ENCODE measurements at regions not wholly inside any gene's neighbourhood (a gene's known extent, or its start where the extent isn't known, plus 50 kb on each side); places are given as distances from the start of the nearest gene placed in this dataset.
"Not testable (repeated sequence)": the region's sequence is repeated elsewhere in the genome, so short reads cannot be mapped to it uniquely, and the experiment has no call there.

DNA sequence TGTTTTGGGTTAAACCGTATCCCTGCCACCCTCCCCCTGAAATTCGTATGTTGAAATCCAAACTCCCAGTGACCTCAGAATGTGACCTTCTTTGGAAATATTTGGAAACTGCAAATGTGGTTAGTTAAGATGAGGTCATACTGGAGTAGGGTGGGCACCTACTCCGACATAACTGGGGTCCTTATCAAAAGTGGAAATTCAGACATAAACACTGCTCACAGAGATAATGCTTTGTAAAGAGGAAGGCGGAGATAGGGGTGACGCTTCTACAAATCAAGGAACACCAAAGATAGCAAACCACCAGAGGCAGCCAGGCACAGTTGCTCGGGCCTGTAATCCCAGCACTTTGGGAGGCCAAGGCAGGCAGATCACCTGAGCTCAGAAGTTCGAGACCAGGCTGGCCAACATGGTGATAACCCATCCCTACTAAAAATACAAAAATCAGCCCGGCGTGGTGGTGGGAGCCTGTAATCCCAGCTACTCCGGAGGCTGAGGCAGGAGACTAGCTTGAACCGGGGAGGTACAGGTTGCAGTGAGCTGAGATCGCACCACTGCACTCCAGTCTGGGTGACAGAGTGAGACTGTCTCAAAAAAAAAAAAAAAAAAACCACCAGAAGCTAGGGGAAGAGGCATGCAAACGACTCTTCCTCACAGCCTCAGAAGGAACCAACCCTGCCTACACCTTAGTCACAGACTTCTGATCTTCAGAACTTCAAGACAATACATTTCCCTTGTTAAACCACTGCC is 51.1 kb upstream of the CHD2 start:
- Histone ChIP-seq H3K9me3 (ENCODE audit: insufficient read depth, low read depth, low read length) (no peaks in the 10 kb centered on the region; the same call in 1 of the 2 replicates), H2AFZ (ENCODE audit: low read length) (no peak overlapping the region), H4K20me1 (ENCODE audit: insufficient read depth, low read length, poor library complexity, severe bottlenecking) (no peaks in the 10 kb centered on the region), H3K4me2 (ENCODE audit: low read depth, low read length, poor library complexity, severe bottlenecking) (no peak overlapping the region), H3K9ac (ENCODE audit: low read depth, low read length, poor library complexity, severe bottlenecking) (no peak overlapping the region), H3K79me2 (ENCODE audit: insufficient read depth, low read length) (no peaks in the 10 kb centered on the region), H3K4me3 (ENCODE audit: low read length, poor library complexity, severe bottlenecking) (no peak overlapping the region), H3K36me3 (ENCODE audit: insufficient read depth, low read length) (no peaks in the 10 kb centered on the region), H3K9me2 (replicated peaks; ENCODE audit: low read depth, low read length) (no peaks in the 10 kb centered on the region), H3F3A (ENCODE audit: low read depth) (no peaks in the 10 kb centered on the region), H3K27me3 (ENCODE audit: insufficient read depth, low read length, poor library complexity, severe bottlenecking) (no peaks in the 10 kb centered on the region), H3K4me1 (ENCODE audit: insufficient read depth, low read length, poor library complexity, severe bottlenecking) (peaks cover 14% of the 10 kb centered on the region)
- TF ChIP-seq, protein P1, sequence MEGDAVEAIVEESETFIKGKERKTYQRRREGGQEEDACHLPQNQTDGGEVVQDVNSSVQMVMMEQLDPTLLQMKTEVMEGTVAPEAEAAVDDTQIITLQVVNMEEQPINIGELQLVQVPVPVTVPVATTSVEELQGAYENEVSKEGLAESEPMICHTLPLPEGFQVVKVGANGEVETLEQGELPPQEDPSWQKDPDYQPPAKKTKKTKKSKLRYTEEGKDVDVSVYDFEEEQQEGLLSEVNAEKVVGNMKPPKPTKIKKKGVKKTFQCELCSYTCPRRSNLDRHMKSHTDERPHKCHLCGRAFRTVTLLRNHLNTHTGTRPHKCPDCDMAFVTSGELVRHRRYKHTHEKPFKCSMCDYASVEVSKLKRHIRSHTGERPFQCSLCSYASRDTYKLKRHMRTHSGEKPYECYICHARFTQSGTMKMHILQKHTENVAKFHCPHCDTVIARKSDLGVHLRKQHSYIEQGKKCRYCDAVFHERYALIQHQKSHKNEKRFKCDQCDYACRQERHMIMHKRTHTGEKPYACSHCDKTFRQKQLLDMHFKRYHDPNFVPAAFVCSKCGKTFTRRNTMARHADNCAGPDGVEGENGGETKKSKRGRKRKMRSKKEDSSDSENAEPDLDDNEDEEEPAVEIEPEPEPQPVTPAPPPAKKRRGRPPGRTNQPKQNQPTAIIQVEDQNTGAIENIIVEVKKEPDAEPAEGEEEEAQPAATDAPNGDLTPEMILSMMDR (conservative IDR thresholded peaks at IDR 0.05; ENCODE audit: low read length): no peak
- no peak for TF ChIP-seq EZH2phosphoT487 (IDR thresholded peaks at IDR 0.05; ENCODE audit: borderline replicate concordance)

DNA sequence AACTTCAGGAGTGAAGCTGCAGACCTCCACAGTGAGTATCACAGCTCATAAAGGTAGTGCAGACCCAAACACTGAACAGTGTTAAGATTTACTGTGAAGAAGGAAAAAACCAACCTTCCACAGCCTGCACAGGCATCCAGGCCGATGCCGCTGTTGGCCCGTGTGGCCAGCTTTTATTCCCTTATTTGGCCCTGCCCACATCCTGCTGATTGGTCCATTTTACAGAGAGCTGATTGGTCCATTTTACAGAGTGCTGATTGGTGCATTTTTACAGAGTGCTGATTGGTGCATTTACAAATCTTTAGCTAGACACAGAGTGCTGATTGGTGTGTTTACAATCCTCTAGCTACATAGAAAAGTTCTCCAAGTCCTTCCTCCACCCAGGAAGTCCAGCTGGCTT is 49.9 kb upstream of the CHD2 start:
- H2AFZ ChIP-seq (ENCODE audit: low read length); H4K20me1 ChIP-seq (ENCODE audit: insufficient read depth, low read length, poor library complexity, severe bottlenecking); H3K27me3 ChIP-seq (ENCODE audit: insufficient read depth, low read length, poor library complexity, severe bottlenecking); H3K36me3 ChIP-seq (ENCODE audit: insufficient read depth, low read length); H3K79me2 ChIP-seq (ENCODE audit: insufficient read depth, low read length); H3K9me3 ChIP-seq (ENCODE audit: insufficient read depth, low read depth, low read length); H3K9ac ChIP-seq (ENCODE audit: low read depth, low read length, poor library complexity, severe bottlenecking); H3K4me1 ChIP-seq (ENCODE audit: insufficient read depth, low read length, poor library complexity, severe bottlenecking); H3K9me2 ChIP-seq (replicated peaks; ENCODE audit: low read depth, low read length); H3K4me3 ChIP-seq (ENCODE audit: low read length, poor library complexity, severe bottlenecking); H3F3A ChIP-seq (ENCODE audit: low read depth); H3K4me2 ChIP-seq (ENCODE audit: low read depth, low read length, poor library complexity, severe bottlenecking): not testable (repeated sequence)

Data from Loucy (cell line).